Jurkat, Clone E6-1 (cell line): ENCODE measurements at regions not wholly inside any gene's neighbourhood (a gene's known extent, or its start where the extent isn't known, plus 50 kb on each side); places are given as distances from the start of the nearest gene placed in this dataset.

Source experiments
- DNase-seq: peaks from one replicate; pipeline ENCODE4 v3.0.0-alpha.2; 2011; ENCODE audit warnings: low read depth, low spot score
- H3K4me3 ChIP-seq: 2 replicates; pipeline ENCODE4 v1.5.1; 2011; ENCODE audit warnings: mild to moderate bottlenecking, low read length, control low read depth, moderate library complexity

DNA sequence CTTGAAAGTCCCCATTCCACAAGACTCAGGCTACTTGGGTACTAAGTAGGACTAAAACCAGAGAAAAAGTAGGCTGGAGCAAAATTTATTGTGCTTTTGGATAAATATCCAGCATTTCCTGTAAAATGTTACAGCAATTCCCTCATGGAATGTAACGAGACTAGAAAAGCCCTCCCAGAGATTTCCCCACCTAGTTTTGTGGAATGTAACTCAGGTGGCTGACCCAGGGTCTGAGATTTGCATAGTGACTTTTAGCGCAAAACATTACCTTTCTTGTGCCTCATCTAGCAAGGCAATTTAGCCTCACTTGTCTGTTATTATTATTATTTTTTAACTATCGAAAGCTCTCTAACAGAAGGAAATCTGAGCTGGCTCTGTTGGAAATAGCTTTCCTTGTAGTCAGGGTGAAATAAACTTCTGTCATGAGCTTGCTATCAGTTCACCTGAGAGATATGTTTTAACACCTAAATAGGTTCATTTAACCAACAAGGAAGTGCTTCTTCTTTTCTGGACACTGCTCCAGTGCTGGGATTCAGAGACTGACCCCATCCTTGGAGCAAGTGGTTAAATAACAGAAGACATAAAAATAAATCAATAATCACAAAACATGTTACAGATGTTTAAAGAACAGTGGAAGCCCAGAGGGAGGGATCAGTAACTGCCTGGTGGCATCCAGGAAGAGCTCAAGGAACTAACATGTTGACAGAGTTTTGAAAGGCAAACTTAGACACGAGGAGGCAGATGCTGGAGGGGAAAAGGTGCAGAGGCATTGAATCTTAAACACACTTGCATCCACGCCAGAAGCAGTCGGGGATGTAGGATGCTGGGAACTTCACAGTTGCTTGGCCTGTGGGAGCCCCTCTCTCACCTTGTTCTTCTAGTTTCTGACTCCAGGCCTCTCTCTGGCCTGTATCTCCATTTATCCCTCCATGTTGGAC, 68.3 kb upstream of the RHOU start:
- H3K4me3 ChIP-seq, result no peak overlapping the region
- no peak for DNase-seq

DNA sequence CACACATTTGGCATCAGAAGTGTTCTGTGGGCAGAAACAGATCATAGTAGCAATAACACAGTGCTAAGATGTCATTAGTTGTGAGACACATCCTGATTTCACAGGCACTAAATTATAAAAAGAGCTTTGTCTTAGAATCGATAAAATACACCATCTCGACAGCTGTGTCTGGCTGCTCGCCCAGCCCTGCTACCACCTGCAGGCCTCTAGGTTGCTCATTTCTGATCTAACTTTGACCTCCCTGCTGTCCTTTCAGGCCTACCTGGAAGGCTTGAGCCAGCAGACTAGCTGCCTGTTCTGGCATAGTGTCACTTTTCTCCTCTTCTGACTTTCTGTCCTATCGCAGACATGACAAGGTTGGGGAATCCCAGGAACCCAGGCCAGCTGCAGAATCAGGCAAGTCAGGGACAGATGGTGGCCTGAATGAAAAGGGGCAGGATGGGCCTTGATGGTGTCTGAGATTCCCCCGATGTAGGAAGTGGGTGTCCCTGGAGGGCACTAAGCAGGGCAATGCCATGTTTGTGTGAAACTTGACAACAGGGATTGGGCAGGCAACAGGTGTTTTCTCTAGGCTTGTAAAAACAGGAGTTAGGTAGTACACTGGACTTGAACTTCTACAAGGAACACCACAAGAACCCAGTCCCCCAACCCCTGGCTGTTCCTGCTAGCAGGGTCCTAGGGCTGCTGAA, 66.6 kb upstream of the RHOU start:
- DNase-seq, result no peak
- no peak overlapping the region for H3K4me3 ChIP-seq

DNA sequence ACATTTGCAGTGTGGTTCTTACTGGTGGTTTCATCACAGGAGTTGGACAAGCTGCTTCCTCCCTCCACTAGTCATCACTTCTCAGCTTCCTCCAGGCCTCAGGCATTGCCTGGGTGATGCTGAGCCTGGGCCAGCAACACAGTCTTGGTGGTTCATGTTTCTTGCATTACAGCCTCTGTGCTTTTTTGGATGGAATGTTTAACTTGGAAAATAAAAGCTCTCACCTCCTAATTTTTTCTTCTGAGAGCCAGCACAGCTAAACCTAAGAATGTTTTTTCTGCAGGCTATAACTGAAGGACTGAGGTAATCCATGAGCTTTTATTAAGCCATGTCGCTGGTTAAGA, 66.1 kb upstream of the RHOU start:
- DNase-seq, result peak; percentile 19

DNA sequence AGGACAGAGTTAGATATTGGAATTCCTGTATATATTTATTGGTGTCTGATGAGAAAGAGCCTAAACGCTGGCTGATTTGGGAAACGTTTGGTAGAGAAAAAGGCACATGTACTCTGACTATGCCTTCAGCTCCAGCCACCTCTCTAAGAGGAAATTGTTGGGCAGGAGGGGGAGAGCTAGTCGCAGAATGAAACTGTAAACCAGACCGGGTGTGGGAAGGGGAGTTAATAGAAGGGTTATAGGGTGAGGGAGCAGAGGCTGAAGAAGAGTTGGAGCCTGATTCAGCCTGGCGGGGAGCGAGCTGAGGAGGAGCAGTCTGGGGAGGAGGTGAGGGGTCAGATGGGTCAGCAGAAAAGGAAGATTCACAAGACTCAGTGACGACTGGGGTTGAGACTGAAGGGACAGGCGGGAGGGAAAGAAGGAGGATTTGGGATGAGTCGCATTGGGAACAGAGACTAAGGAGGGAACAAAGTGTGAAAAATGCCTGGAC, 54.2 kb upstream of the RHOU start:
- peak; percentile 41 for DNase-seq

More for the DNA sequence above, 66.1 kb upstream of the RHOU start:
- H3K4me3 ChIP-seq, result no peak overlapping the region

DNA sequence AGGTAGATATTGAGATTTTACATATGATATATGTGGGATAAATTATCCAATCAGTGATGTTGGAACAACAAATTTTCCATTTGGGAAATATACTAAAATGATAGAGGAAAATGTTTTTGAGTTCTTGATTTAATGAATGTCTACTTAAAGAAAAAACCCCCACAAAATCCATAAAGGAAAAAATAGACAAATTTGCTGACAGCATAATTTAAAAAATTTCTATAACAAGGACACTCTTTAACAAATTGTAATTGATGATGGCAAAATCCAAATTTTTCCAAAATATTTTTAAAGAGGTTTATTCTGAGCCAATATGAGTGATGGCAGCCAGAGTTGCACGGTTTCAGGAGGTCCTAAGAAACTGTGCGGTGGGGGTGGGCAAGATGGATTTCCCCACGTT, 51.9 kb upstream of the RHOU start:
- H3K4me3 ChIP-seq, result no peak overlapping the region
- no peak for DNase-seq

More for the DNA sequence above, 54.2 kb upstream of the RHOU start:
- H3K4me3 ChIP-seq, result peak overlapping the region; percentile 15

DNA sequence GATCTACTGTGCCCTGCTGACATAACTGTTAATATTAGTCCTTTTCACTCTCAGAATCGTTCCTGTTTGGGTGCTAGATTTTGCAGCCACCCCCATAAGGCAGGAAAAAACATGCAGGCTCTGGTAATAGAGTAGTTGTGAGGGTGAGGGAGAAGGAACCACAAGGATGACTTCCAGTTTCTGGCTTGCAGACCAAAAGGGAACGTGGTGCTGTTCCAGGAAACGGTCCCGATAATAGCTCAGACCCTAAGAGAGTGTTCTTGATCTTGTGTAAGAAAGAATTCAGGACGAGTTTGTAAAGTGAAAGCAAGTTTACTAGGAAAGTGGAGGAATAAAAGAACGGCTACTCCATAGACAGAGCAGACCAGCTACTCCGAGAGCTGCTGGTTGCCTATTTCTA, 50.7 kb upstream of the RHOU start:
- no peak for DNase-seq

DNA sequence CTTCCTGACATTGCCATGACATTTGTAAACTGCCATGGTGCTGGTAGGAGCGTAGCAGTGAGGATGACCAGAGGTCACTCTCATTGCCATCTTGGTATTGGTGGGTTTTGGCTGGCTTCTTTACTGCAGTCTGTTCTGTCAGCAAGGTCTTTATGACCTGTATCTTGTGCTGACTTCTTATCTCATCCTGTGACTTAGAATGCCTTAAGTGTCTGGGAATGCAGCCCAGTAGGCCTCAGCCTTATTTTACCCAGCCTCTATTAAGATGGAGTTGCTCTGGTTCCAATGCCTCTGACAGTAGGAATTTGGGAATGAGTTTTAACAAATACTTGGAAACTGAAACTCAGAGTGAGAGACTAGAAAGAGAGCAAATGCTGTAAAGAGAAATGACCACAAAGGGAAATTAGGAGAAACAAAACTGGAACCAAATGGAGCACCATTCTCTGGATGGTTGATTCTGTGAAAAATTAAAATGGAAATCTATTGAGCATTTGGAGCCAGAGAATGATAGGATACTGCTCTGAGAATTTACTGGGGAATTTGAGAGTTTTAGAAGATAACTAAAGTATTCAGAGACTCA, 50.1 kb upstream of the RHOU start:
- H3K4me3 ChIP-seq, result no peak overlapping the region
- no peak for DNase-seq

More for the DNA sequence above, 50.7 kb upstream of the RHOU start:
- no peak overlapping the region for H3K4me3 ChIP-seq
